ENCODE measurements at regions not wholly inside any gene's neighbourhood (a gene's known extent, or its start where the extent isn't known, plus 50 kb on each side); places are given as distances from the start of the nearest gene placed in this dataset.

GRCh38 chr12:25420116-25420515 lies 133.0 kb downstream of the LMNTD1 start:
- Histone ChIP-seq H3K9ac (replicated peaks in 1 of 4; ENCODE audit: extremely low read depth in 1 of 4, low read depth in 3 of 4, low read length in 3 of 4) (no peak overlapping the region), H4K91ac (replicated peaks; ENCODE audit: insufficient read length, low read length) (no peak overlapping the region), H2BK5ac (ENCODE audit: low read depth, low read length) (no peak overlapping the region), H3K9me3 (ENCODE audit: insufficient read depth in 2 of 2, low read depth in 1 of 2, low read length in 1 of 2) (no peaks in the 10 kb centered on the region), H3K14ac (ENCODE audit: insufficient read length) (no peak overlapping the region), H2BK120ac (replicated peaks; ENCODE audit: low read depth, low read length) (no peak overlapping the region), H2AK5ac (ENCODE audit: low read depth, low read length) (no peak overlapping the region), H4K5ac (ENCODE audit: insufficient read length, low read depth, low read length) (no peak overlapping the region), H3K36me3 (ENCODE audit: control insufficient read depth in 2 of 4, insufficient read depth in 4 of 4, low read length in 3 of 4) (no peaks in the 10 kb centered on the region), H2BK20ac (ENCODE audit: low read length) (no peak overlapping the region), H3K4me1 (replicated peaks in 1 of 4; ENCODE audit: control insufficient read depth in 3 of 4, insufficient read depth in 4 of 4, low read length in 3 of 4) (no peaks in the 10 kb centered on the region), H3K18ac (ENCODE audit: extremely low read depth, low read length) (no peak overlapping the region), H2BK12ac (ENCODE audit: low read depth, low read length) (no peak overlapping the region), H3K27me3 (replicated peaks in 1 of 4; ENCODE audit: control insufficient read depth in 3 of 4, extremely low read depth in 1 of 4, insufficient read depth in 3 of 4, low read length in 3 of 4) (no peaks in the 10 kb centered on the region), H3K27ac (ENCODE audit: low read depth, low read length) (no peak overlapping the region), H3K23ac (ENCODE audit: insufficient read length) (no peak overlapping the region), H3K79me1 (ENCODE audit: low read depth, low read length) (no peaks in the 10 kb centered on the region), H3K4me3 (ENCODE audit: extremely low read depth in 1 of 4, insufficient read depth in 2 of 4, low read depth in 3 of 4, low read length in 4 of 4) (no peak overlapping the region), H3K23me2 (ENCODE audit: low read depth, low read length) (no peaks in the 10 kb centered on the region), H3K56ac (replicated peaks; ENCODE audit: insufficient read length, low read depth, low read length) (no peak overlapping the region), H3K4ac (replicated peaks; ENCODE audit: insufficient read length, low read depth, low read length) (no peak overlapping the region), H4K20me1 (replicated peaks in 1 of 2; ENCODE audit: control insufficient read depth in 1 of 2, insufficient read depth in 2 of 2, low read length in 2 of 2) (no peaks in the 10 kb centered on the region), H3K79me2 (ENCODE audit: control insufficient read depth in 1 of 2, insufficient read depth in 2 of 2, low read length in 2 of 2) (no peaks in the 10 kb centered on the region), H4K8ac (ENCODE audit: extremely low read depth, insufficient read depth, low read length) (no peak overlapping the region), H2AFZ (ENCODE audit: low read length) (no peak overlapping the region), H3K4me2 (ENCODE audit: insufficient read depth in 1 of 2, low read depth in 2 of 2, low read length in 2 of 2) (no peak overlapping the region), H2BK15ac (ENCODE audit: low read length) (no peak overlapping the region)
- FAIRE-seq = no peak
- no peak for DNase-seq (ENCODE audit: low read depth in 1 of 2, low spot score in 2 of 2)
- CTCF ChIA-PET (ENCODE audit: partially characterized antibody) = interaction anchor here (1.4 kb wide), 1 partner anchor 32 kb away, joined by 4 read pairs; no protein-coding TSS in a partner anchor
- POLR2A ChIA-PET (ENCODE audit: partially characterized antibody) = no interaction called here
- WGBS, 2 experiments (ENCODE audit: extremely low coverage in 1 of 2, insufficient coverage in 1 of 2, insufficient read length in 1 of 2, insufficient replicate concordance in 2 of 2, low coverage in 1 of 2, low lambda C conversion rate in 2 of 2, missing lambda C conversion rate in 1 of 2) = 57% methylated on average over 4 of the region's 4 CpGs; no CpG with 5 or more reads in 1 of the 2 experiments
- TF ChIP-seq RBBP5 (IDR thresholded peaks at IDR 0.05; ENCODE audit: borderline replicate concordance, low read depth, low read length) = no peak
- TF ChIP-seq SP4 (IDR thresholded peaks at IDR 0.05; ENCODE audit: low read length) = no peak
- no peak for TF ChIP-seq POLR2A (IDR thresholded peaks at IDR 0.05; ENCODE audit: control extremely low read depth in 1 of 2, low read depth in 2 of 2, low read length in 2 of 2)
- TF ChIP-seq MAFK (IDR thresholded peaks at IDR 0.05; ENCODE audit: low read depth, low read length) = no peak
- no peak for TF ChIP-seq ZNF274 (IDR thresholded peaks at IDR 0.05; ENCODE audit: borderline replicate concordance, extremely low read depth, low read length)
- TF ChIP-seq CBX8 (IDR thresholded peaks at IDR 0.05; ENCODE audit: borderline replicate concordance, low read depth, low read length) = no peak
- no peak for TF ChIP-seq RNF2 (IDR thresholded peaks at IDR 0.05; ENCODE audit: borderline replicate concordance, low read depth, low read length, missing control alignments, poor library complexity, severe bottlenecking)
- TF ChIP-seq SIX5 (IDR thresholded peaks at IDR 0.05; ENCODE audit: low read depth, low read length) = no peak
- TF ChIP-seq E2F6 (IDR thresholded peaks at IDR 0.05) = no peak
- TF ChIP-seq HDAC2 (IDR thresholded peaks at IDR 0.05; ENCODE audit: borderline replicate concordance in 1 of 2, low read depth in 2 of 2, low read length in 2 of 2) = no peak
- TF ChIP-seq BRCA1 (IDR thresholded peaks at IDR 0.05; ENCODE audit: low read depth, low read length) = no peak
- no peak for TF ChIP-seq BCL11A (IDR thresholded peaks at IDR 0.05; ENCODE audit: low read depth in 2 of 2, low read length in 2 of 2)
- no peak for TF ChIP-seq SAP30 (IDR thresholded peaks at IDR 0.05; ENCODE audit: insufficient read depth, insufficient replicate concordance, low read length)
- TF ChIP-seq POU5F1 (IDR thresholded peaks at IDR 0.05; ENCODE audit: low read depth, low read length) = no peak

All from H1 (cell line).